ENCODE measurements at regions not wholly inside any gene's neighbourhood (a gene's known extent, or its start where the extent isn't known, plus 50 kb on each side); places are given as distances from the start of the nearest gene placed in this dataset.
"Not testable (repeated sequence)": the region's sequence is repeated elsewhere in the genome, so short reads cannot be mapped to it uniquely, and the experiment has no call there.

DNA sequence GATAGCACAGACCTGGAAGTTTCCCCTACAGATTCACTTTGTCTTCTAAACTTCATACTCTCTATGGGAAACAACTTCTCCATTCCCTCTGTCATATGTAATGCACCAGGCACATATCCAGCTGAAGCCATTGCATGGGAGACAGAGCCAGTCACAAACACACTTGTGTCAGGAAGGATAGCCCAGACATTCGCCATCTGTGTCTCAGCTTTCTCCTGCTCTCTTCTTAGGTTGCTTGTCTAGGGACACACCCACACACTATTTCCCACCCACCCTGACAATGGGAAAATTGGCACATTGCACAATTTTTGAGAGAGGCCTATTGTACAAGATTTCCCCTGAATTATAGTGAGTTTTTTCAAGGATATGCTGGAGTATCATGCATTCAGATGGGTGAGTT lies 158.4 kb upstream of the MPDZ start:
- H3K4me3 ChIP-seq (ENCODE audit: insufficient read depth, low read length) = no peak overlapping the region
- H3K27me3 ChIP-seq (ENCODE audit: insufficient read depth, low read length) = peaks cover 29% of the 10 kb centered on the region
- no peaks in the 10 kb centered on the region for H3K9me3 ChIP-seq (ENCODE audit: low read depth, low read length)
- no peak overlapping the region for H3K27ac ChIP-seq (ENCODE audit: low read depth, low read length)
- peak; percentile 17 for DNase-seq (ENCODE audit: insufficient read length, low spot score, missing footprints)
- H4K20me1 ChIP-seq (ENCODE audit: insufficient read depth, low read length) = no peaks in the 10 kb centered on the region
- no peaks in the 10 kb centered on the region for H3K36me3 ChIP-seq (ENCODE audit: insufficient read depth, low read length)
- H2AFZ ChIP-seq (ENCODE audit: low read length) = no peak overlapping the region
- TF ChIP-seq, protein P1, sequence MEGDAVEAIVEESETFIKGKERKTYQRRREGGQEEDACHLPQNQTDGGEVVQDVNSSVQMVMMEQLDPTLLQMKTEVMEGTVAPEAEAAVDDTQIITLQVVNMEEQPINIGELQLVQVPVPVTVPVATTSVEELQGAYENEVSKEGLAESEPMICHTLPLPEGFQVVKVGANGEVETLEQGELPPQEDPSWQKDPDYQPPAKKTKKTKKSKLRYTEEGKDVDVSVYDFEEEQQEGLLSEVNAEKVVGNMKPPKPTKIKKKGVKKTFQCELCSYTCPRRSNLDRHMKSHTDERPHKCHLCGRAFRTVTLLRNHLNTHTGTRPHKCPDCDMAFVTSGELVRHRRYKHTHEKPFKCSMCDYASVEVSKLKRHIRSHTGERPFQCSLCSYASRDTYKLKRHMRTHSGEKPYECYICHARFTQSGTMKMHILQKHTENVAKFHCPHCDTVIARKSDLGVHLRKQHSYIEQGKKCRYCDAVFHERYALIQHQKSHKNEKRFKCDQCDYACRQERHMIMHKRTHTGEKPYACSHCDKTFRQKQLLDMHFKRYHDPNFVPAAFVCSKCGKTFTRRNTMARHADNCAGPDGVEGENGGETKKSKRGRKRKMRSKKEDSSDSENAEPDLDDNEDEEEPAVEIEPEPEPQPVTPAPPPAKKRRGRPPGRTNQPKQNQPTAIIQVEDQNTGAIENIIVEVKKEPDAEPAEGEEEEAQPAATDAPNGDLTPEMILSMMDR (IDR thresholded peaks at IDR 0.05; ENCODE audit: extremely low read depth, low read depth, low read length) = no peak
- H3K4me1 ChIP-seq (ENCODE audit: insufficient read depth, low read length) = no peaks in the 10 kb centered on the region
- no peaks in the 10 kb centered on the region for H3K79me2 ChIP-seq (ENCODE audit: insufficient read depth, low read length)
- no peak overlapping the region for H3K4me2 ChIP-seq (ENCODE audit: insufficient read depth, low read length)

GRCh38 chr9:13436591-13436990 lies 157.1 kb upstream of the MPDZ start:
- Histone ChIP-seq H3K4me2 (ENCODE audit: insufficient read depth, low read length) (no peak overlapping the region), H3K36me3 (ENCODE audit: insufficient read depth, low read length) (no peaks in the 10 kb centered on the region), H2AFZ (ENCODE audit: low read length) (no peak overlapping the region), H4K20me1 (ENCODE audit: insufficient read depth, low read length) (no peaks in the 10 kb centered on the region), H3K4me1 (ENCODE audit: insufficient read depth, low read length) (no peaks in the 10 kb centered on the region), H3K27me3 (ENCODE audit: insufficient read depth, low read length) (peaks cover 17% of the 10 kb centered on the region), H3K9me3 (ENCODE audit: low read depth, low read length) (no peaks in the 10 kb centered on the region), H3K79me2 (ENCODE audit: insufficient read depth, low read length) (no peaks in the 10 kb centered on the region), H3K27ac (ENCODE audit: low read depth, low read length) (no peak overlapping the region), H3K4me3 (ENCODE audit: insufficient read depth, low read length) (no peak overlapping the region)
- DNase-seq (ENCODE audit: insufficient read length, low spot score, missing footprints) = no peak
- TF ChIP-seq, protein P1 (IDR thresholded peaks at IDR 0.05; ENCODE audit: extremely low read depth, low read depth, low read length) = no peak

GRCh38 chr9:13433453-13433852 lies 154.0 kb upstream of the MPDZ start:
- not testable (repeated sequence) for H3K4me3 ChIP-seq (ENCODE audit: insufficient read depth, low read length); H4K20me1 ChIP-seq (ENCODE audit: insufficient read depth, low read length); DNase-seq (ENCODE audit: insufficient read length, low spot score, missing footprints); H3K4me1 ChIP-seq (ENCODE audit: insufficient read depth, low read length); H3K4me2 ChIP-seq (ENCODE audit: insufficient read depth, low read length); H3K36me3 ChIP-seq (ENCODE audit: insufficient read depth, low read length); H3K79me2 ChIP-seq (ENCODE audit: insufficient read depth, low read length); H3K9me3 ChIP-seq (ENCODE audit: low read depth, low read length); H2AFZ ChIP-seq (ENCODE audit: low read length); H3K27ac ChIP-seq (ENCODE audit: low read depth, low read length)
- peaks cover 23% of the 10 kb centered on the region for H3K27me3 ChIP-seq (ENCODE audit: insufficient read depth, low read length)

- Histone ChIP-seq H4K20me1 (ENCODE audit: insufficient read depth, low read length) (no peaks in the 10 kb centered on the region), H3K4me2 (ENCODE audit: insufficient read depth, low read length) (no peak overlapping the region), H3K27me3 (ENCODE audit: insufficient read depth, low read length) (peaks cover 25% of the 10 kb centered on the region), H3K4me1 (ENCODE audit: insufficient read depth, low read length) (no peaks in the 10 kb centered on the region), H3K9me3 (ENCODE audit: low read depth, low read length) (no peaks in the 10 kb centered on the region), H3K4me3 (ENCODE audit: insufficient read depth, low read length) (no peak overlapping the region), H3K27ac (ENCODE audit: low read depth, low read length) (no peak overlapping the region), H3K36me3 (ENCODE audit: insufficient read depth, low read length) (no peaks in the 10 kb centered on the region), H3K79me2 (ENCODE audit: insufficient read depth, low read length) (no peaks in the 10 kb centered on the region), H2AFZ (ENCODE audit: low read length) (no peak overlapping the region)
- no peak for DNase-seq (ENCODE audit: insufficient read length, low spot score, missing footprints)
- TF ChIP-seq, protein P1 (IDR thresholded peaks at IDR 0.05; ENCODE audit: extremely low read depth, low read depth, low read length) = no peak
Measured at GRCh38 chr9:13432904-13433303, 153.4 kb upstream of the MPDZ start.

Measured in osteoblast (primary cell).